SU-DHL-6 (cell line): ENCODE measurements at regions not wholly inside any gene's neighbourhood (a gene's known extent, or its start where the extent isn't known, plus 50 kb on each side); places are given as distances from the start of the nearest gene placed in this dataset.

Experiments used
- H2AFZ ChIP-seq: fragments of 200-600 bp; sonication (generic); 2 replicates; pipeline ENCODE4 v1.6.1; 2014; ENCODE audit warnings: low read depth, mild to moderate bottlenecking, moderate library complexity, mixed read lengths, antibody characterized with exemption, low read length; ENCODE audit not compliant: severe bottlenecking
- H3F3A ChIP-seq: fragments of 200-600 bp; shearing (Covaris generic); 2 replicates; pipeline ENCODE4 v1.6.0; 2016; ENCODE audit warnings: antibody characterized with exemption, mild to moderate bottlenecking; ENCODE audit not compliant: insufficient read depth
- H3K27ac ChIP-seq: fragments of 200-600 bp; sonication (generic); 2 replicates; pipeline ENCODE4 v1.5.1; 2016; ENCODE audit warnings: low read depth, mild to moderate bottlenecking, low read length, moderate library complexity, mixed read lengths
- H3K27me3 ChIP-seq: fragments of 200-600 bp; sonication (generic), shearing (Covaris generic); 2 replicates; pipeline ENCODE4 v1.6.0; 2014; ENCODE audit warnings: mild to moderate bottlenecking, low read length
- H3K36me3 ChIP-seq: fragments of 200-600 bp; sonication (generic); 2 replicates; pipeline ENCODE4 v1.6.1; 2014; ENCODE audit warnings: mild to moderate bottlenecking, low read length, mixed read lengths
- H3K4me2 ChIP-seq: fragments of 300-600, 200-600 bp; shearing (Covaris generic), sonication (generic); 2 replicates; pipeline ENCODE4 v1.6.0; 2014; ENCODE audit warnings: low read length, low read depth, mild to moderate bottlenecking; ENCODE audit not compliant: poor library complexity, severe bottlenecking
- H3K4me3 ChIP-seq: fragments of 200-600 bp; sonication (generic); 2 replicates; pipeline ENCODE4 v1.5.1; 2014; ENCODE audit warnings: antibody characterized with exemption, low read length, mild to moderate bottlenecking, mixed read lengths; ENCODE audit not compliant: insufficient read depth, poor library complexity, severe bottlenecking
- H3K79me2 ChIP-seq: fragments of 200-600 bp; sonication (generic); 2 replicates; pipeline ENCODE4 v1.6.1; 2014; ENCODE audit warnings: mild to moderate bottlenecking, low read length, moderate library complexity; ENCODE audit not compliant: insufficient read depth
- H3K9ac ChIP-seq: fragments of 200-600 bp; sonication (generic); 2 replicates; pipeline ENCODE4 v1.7.0; 2014; ENCODE audit warnings: mild to moderate bottlenecking, low read length
- H3K9me2 ChIP-seq: fragments of 200-600 bp; sonication (generic); replicated peaks from 2 replicates; pipeline ENCODE4 v1.6.1; 2014; ENCODE audit warnings: low read length; ENCODE audit not compliant: insufficient read depth
- H3K9me3 ChIP-seq: fragments of 200-600 bp; sonication (generic); 2 replicates; pipeline ENCODE4 v1.6.1; 2014; ENCODE audit warnings: low read length, mixed read lengths; ENCODE audit not compliant: insufficient read depth
- H4K20me1 ChIP-seq: fragments of 200-600 bp; sonication (generic); 2 replicates; pipeline ENCODE4 v1.6.1; 2014; ENCODE audit warnings: low read depth, mild to moderate bottlenecking, antibody characterized with exemption, low read length, moderate library complexity, mixed read lengths
- CTCF ChIP-seq: fragments of 200-600 bp; sonication (generic); IDR thresholded peaks from one replicate; pipeline ENCODE4 v1.5.1; 2017; ENCODE audit warnings: antibody characterized with exemption, mild to moderate bottlenecking, low read length, moderate library complexity; ENCODE audit not compliant: insufficient read depth, poor library complexity, severe bottlenecking
- EZH2phosphoT487 ChIP-seq: fragments of 200-600 bp; sonication (generic), shearing (Covaris generic); conservative IDR thresholded peaks from 2 replicates; pipeline ENCODE4 v1.6.1; 2018; ENCODE audit warnings: mild to moderate bottlenecking, antibody characterized with exemption, low read length, moderate library complexity, mixed read lengths

- Histone ChIP-seq H3K4me2 (no peak overlapping the region), H3K9me2 (no peaks in the 10 kb centered on the region), H4K20me1 (no peaks in the 10 kb centered on the region), H3K36me3 (no peaks in the 10 kb centered on the region), H3K27ac (no peak overlapping the region), H3K9ac (no peak overlapping the region), H3K9me3 (no peaks in the 10 kb centered on the region), H3K27me3 (no peaks in the 10 kb centered on the region), H3K4me3 (no peak overlapping the region), H3F3A (no peaks in the 10 kb centered on the region), H2AFZ (no peak overlapping the region), H3K79me2 (no peaks in the 10 kb centered on the region)
- TF ChIP-seq CTCF (no peak), EZH2phosphoT487 (no peak)
These were observed 1278.0 kb upstream of the MAP3K7 start for GRCh38 chr6:91864911-91865310.

GRCh38 chr6:91860541-91861335, 1273.9 kb upstream of the MAP3K7 start:
- Histone ChIP-seq H3F3A (no peaks in the 10 kb centered on the region), H3K27ac (no peak overlapping the region), H3K27me3 (no peaks in the 10 kb centered on the region), H3K9ac (no peak overlapping the region), H3K4me2 (no peak overlapping the region), H4K20me1 (no peaks in the 10 kb centered on the region), H3K36me3 (no peaks in the 10 kb centered on the region), H3K9me2 (no peaks in the 10 kb centered on the region), H3K9me3 (no peaks in the 10 kb centered on the region), H2AFZ (no peak overlapping the region), H3K79me2 (no peaks in the 10 kb centered on the region), H3K4me3 (no peak overlapping the region)
- TF ChIP-seq CTCF: no peak
- TF ChIP-seq EZH2phosphoT487: no peak

GRCh38 chr6:91852252-91852651, 1265.4 kb upstream of the MAP3K7 start:
- Histone ChIP-seq H3F3A (no peaks in the 10 kb centered on the region), H3K4me3 (no peak overlapping the region), H3K79me2 (no peaks in the 10 kb centered on the region), H3K9me3 (no peaks in the 10 kb centered on the region), H3K9me2 (no peaks in the 10 kb centered on the region), H3K27me3 (no peaks in the 10 kb centered on the region), H3K27ac (no peak overlapping the region), H4K20me1 (no peaks in the 10 kb centered on the region), H3K4me2 (no peak overlapping the region), H3K9ac (no peak overlapping the region), H3K36me3 (no peaks in the 10 kb centered on the region), H2AFZ (no peak overlapping the region)
- no peak for TF ChIP-seq CTCF
- no peak for TF ChIP-seq EZH2phosphoT487
